CD4-positive, CD25-positive, alpha-beta regulatory T cell (primary cell): ENCODE measurements at regions not wholly inside any gene's neighbourhood (a gene's known extent, or its start where the extent isn't known, plus 50 kb on each side); places are given as distances from the start of the nearest gene placed in this dataset.

Experiments
- ATAC-seq, 2 donors: fragments of 150-1000 bp; cut with Tn5 transposase; one replicate each; pipeline ENCODE4 v1.10.0; 2021; ENCODE audit warnings: low read depth in 2 of 2, moderate number of reproducible peaks in 2 of 2, moderate library complexity in 1 of 2
- DNase-seq, 3 donors: peaks; one replicate each; pipeline versions ENCODE4 v3.0.0 to v3.0.0-alpha.2; 2012 to 2022; ENCODE audit warnings: mixed read lengths in 1 of 3
- H3K27ac ChIP-seq: one replicate; pipeline ENCODE4 v1.7.0; 2013; ENCODE audit warnings: mild to moderate bottlenecking, low read length; ENCODE audit not compliant: insufficient read depth, poor library complexity, severe bottlenecking
- H3K27me3 ChIP-seq: one replicate; pipeline ENCODE4 v1.7.0; 2013; ENCODE audit warnings: low read length; ENCODE audit not compliant: control insufficient read depth, insufficient read depth
- H3K36me3 ChIP-seq: one replicate; pipeline ENCODE4 v1.7.0; 2013; ENCODE audit warnings: mild to moderate bottlenecking, low read length, moderate library complexity; ENCODE audit not compliant: control insufficient read depth, insufficient read depth
- H3K4me1 ChIP-seq: 2 replicates; pipeline ENCODE4 v1.7.0; 2013; ENCODE audit warnings: mild to moderate bottlenecking, low read length; ENCODE audit not compliant: insufficient read depth, control insufficient read depth, poor library complexity, severe bottlenecking
- H3K4me3 ChIP-seq: one replicate; pipeline ENCODE4 v1.7.0; 2013; ENCODE audit warnings: low read depth, mild to moderate bottlenecking, low read length, moderate library complexity
- H3K9me3 ChIP-seq, 2 experiments: 1 replicate in 1 of 2; 2 replicates in 1 of 2; pipeline ENCODE4 v1.7.0; 2013; ENCODE audit warnings: low read length in 2 of 2, mild to moderate bottlenecking in 1 of 2, moderate library complexity in 1 of 2; ENCODE audit not compliant: control insufficient read depth in 2 of 2
- H3K27ac Mint-ChIP-seq, 3 donors: one replicate each; pipeline ENCODE4 v1.8.0; 2020 to 2022; ENCODE audit warnings: mild to moderate bottlenecking in 3 of 3, mixed read lengths in 3 of 3, moderate library complexity in 2 of 3
- H3K27me3 Mint-ChIP-seq: one replicate; pipeline ENCODE4 v1.8.0; 2022; ENCODE audit warnings: mild to moderate bottlenecking, mixed read lengths
- H3K36me3 Mint-ChIP-seq: one replicate; pipeline ENCODE4 v1.8.0; 2020; ENCODE audit warnings: mixed read lengths
- H3K4me1 Mint-ChIP-seq, 4 donors: one replicate each; pipeline ENCODE4 v1.8.0; 2020 to 2022; ENCODE audit warnings: mixed read lengths in 4 of 4, mild to moderate bottlenecking in 1 of 4
- H3K4me3 Mint-ChIP-seq, 4 donors: one replicate each; pipeline ENCODE4 v1.8.0; 2020 to 2022; ENCODE audit warnings: mild to moderate bottlenecking in 4 of 4, mixed read lengths in 4 of 4, moderate library complexity in 3 of 4
- H3K9me3 Mint-ChIP-seq, 7 donors: one replicate each; pipeline ENCODE4 v1.8.0; 2020 to 2022; ENCODE audit warnings: mixed read lengths in 7 of 7, mild to moderate bottlenecking in 3 of 7, moderate library complexity in 2 of 7

DNA sequence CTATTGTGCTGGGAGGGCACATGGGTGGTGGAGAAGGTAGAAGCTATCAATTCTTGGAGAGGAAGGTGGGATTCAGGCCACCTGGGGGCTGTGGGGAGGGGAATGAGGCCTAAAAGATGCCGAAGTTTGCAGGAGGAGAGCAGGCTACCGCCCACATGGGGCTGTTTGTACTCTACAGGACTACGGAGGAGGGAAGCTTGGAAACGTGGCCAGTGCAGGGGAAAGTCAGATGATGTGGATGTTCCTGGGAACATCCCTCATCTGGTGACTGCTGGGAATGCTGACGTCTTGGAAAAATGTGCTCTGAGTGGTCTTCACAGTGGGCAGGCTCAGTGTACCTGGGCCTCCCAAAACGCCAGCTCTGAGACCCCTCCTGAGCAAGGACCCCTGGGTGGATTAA, 78.5 kb downstream of the TNFAIP2 start:
- Histone ChIP-seq H3K36me3 (no peaks in the 10 kb centered on the region), H3K4me1 (no peaks in the 10 kb centered on the region), H3K4me3 (no peak overlapping the region), H3K27ac (no peak overlapping the region), H3K9me3 (peaks cover 17 to 18% of the 10 kb centered on the region in 2 experiments), H3K27me3 (no peaks in the 10 kb centered on the region)
- Mint-ChIP-seq H3K4me1 (no peaks in the 10 kb centered on the region), H3K4me3 (no peak overlapping the region), H3K27ac (no peak overlapping the region), H3K36me3 (peaks cover 5% of the 10 kb centered on the region), H3K27me3 (peaks cover 19% of the 10 kb centered on the region), H3K9me3 (peaks cover 0 to 18% (median 9%) of the 10 kb centered on the region in 7 donors)
- DNase-seq (no peak), ATAC-seq (no peak)

DNA sequence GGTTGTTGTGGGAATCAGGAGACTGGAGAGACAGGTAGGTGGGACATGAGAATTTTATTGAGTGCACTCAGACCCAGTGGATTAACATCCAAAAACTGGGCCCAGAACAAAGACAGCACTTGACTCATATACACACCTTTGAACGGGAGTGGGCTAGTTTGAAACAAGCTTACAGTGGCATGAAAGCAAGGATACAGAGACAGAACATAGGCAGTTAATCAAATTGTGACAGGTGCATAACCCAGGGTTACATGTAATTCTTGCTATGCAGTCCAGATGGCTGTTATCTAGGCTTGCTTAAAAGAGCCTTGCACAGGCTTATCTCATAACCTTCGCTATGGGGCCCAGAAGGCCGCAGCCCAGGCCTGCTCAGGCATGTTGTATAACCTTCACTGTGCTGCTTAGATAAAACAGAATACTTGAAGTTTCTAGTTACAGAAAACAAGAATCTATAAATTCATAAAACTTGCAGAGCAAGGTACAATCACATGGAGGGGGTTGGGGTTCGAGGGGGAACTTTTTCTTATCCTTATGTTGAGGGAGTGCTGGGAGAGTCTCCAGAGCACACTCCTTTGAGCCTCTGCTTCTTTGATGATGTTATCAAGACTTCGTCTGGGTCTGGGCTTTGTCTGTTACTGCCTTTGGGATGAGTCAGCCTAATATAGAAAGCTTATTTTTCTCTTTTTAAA, 81.7 kb downstream of the TNFAIP2 start:
- H3K4me3 ChIP-seq = no peak overlapping the region
- Mint-ChIP-seq H3K27ac (no peak overlapping the region), H3K36me3 (peaks cover 5% of the 10 kb centered on the region), H3K4me1 (no peaks in the 10 kb centered on the region), H3K9me3 (peaks cover 0 to 18% (median 9%) of the 10 kb centered on the region in 7 donors), H3K27me3 (peaks cover 33% of the 10 kb centered on the region), H3K4me3 (no peak overlapping the region)
- H3K27me3 ChIP-seq = peaks cover 6% of the 10 kb centered on the region
- DNase-seq (no peak), ATAC-seq (no peak)
- H3K36me3 ChIP-seq = no peaks in the 10 kb centered on the region
- peaks cover 17 to 18% of the 10 kb centered on the region in 2 experiments for H3K9me3 ChIP-seq
- H3K27ac ChIP-seq = no peak overlapping the region
- H3K4me1 ChIP-seq = no peaks in the 10 kb centered on the region

DNA sequence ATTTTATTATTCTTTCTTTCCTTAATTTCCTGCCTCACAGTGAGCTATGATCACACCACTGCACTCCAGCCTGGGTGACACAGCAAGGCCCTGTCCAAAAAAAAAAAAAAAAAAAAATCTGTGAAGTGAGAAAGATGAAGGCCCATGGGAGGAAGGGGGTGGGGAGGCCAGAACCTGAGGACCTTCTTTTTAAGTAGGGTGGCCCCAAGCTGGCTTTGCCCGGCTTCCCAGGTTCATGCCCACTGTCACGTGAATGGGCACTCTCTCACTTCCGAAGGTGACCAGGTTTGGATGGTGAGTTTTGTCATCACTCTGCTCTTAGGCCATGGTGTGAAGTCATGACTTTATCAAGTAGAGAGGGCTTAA, 82.3 kb downstream of the TNFAIP2 start:
- no peak overlapping the region for H3K4me3 Mint-ChIP-seq
- H3K27me3 Mint-ChIP-seq = peaks cover 37% of the 10 kb centered on the region
- no peak for ATAC-seq

DNA sequence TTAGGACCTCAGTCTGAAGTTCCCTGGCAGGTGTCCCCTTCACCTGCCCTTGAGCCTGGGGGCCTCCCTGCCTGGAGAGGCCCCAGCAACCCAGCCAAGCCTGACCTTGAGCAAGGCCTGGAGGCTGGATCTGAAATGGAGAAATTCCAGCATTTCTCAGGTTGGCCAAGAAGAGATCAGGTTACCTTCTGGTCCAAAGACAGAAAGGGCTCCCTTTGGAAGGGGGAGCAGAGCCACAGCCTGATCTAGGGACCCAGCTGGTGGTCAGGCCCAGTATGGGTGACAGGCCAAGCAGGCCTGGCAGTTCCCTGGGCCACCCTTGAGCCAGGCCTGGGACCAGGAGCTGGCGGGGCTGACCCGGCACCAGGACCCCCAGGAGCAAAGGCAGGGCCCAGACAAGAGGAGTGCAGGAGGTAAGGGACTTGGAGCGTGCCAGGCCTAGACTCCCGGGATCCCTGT, 82.8 kb downstream of the TNFAIP2 start:
- peaks cover 0 to 18% (median 9%) of the 10 kb centered on the region in 7 donors for H3K9me3 Mint-ChIP-seq
- no peak overlapping the region for H3K4me3 Mint-ChIP-seq

More for the DNA sequence above, 82.3 kb downstream of the TNFAIP2 start:
- Mint-ChIP-seq H3K4me1 (no peaks in the 10 kb centered on the region), H3K27ac (no peak overlapping the region), H3K36me3 (peaks cover 5% of the 10 kb centered on the region), H3K9me3 (peaks cover 0 to 18% (median 9%) of the 10 kb centered on the region in 7 donors)
- peaks cover 17 to 18% of the 10 kb centered on the region in 2 experiments for H3K9me3 ChIP-seq
- H3K27me3 ChIP-seq = peaks cover 6% of the 10 kb centered on the region
- no peaks in the 10 kb centered on the region for H3K36me3 ChIP-seq
- no peak for DNase-seq
- H3K27ac ChIP-seq = no peak overlapping the region
- no peak overlapping the region for H3K4me3 ChIP-seq
- H3K4me1 ChIP-seq = no peaks in the 10 kb centered on the region

DNA sequence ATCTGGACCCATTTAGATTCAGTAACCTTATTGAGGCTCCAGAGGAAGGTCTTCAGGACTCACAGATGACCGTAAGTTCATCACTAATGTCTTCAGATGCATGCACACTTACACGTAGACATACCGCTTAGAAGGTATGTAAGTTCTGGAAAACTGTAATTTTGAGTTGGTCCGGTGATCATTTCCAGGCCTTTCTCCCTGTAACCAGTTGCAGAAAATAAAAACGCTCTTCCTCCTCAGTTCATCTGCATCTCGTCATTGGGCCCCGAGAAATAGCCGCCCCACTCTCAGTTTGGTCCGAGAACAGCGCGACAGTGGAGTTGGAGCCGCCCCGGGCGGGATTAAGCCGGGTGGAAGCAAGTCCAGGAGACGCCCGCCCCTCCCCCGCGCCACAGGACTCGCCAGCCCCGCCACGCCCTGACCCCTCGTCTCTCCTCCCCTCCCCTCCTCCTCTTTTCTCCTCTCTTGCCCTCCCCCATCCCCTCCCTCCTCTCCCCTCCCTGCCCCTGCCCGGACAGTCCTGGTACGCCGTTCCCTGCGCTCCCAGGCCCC, 83.7 kb downstream of the TNFAIP2 start:
- no peak for DNase-seq
- H3K9me3 Mint-ChIP-seq = peaks cover 0 to 18% (median 6%) of the 10 kb centered on the region in 7 donors
- no peaks in the 10 kb centered on the region for H3K4me1 Mint-ChIP-seq
- no peak overlapping the region for H3K27ac Mint-ChIP-seq
- H3K36me3 Mint-ChIP-seq = peaks cover 5% of the 10 kb centered on the region
- H3K4me1 ChIP-seq = no peaks in the 10 kb centered on the region
- ATAC-seq = no peak
- H3K4me3 ChIP-seq = no peak overlapping the region
- H3K27me3 ChIP-seq = peaks cover 6% of the 10 kb centered on the region
- H3K4me3 Mint-ChIP-seq = no peak overlapping the region
- no peaks in the 10 kb centered on the region for H3K36me3 ChIP-seq
- H3K27me3 Mint-ChIP-seq = peaks cover 37% of the 10 kb centered on the region
- no peak overlapping the region for H3K27ac ChIP-seq
- peaks cover 17 to 18% of the 10 kb centered on the region in 2 experiments for H3K9me3 ChIP-seq

More for the DNA sequence above, 82.8 kb downstream of the TNFAIP2 start:
- peaks cover 6% of the 10 kb centered on the region for H3K27me3 ChIP-seq
- ATAC-seq (no peak), DNase-seq (no peak)
- H3K4me1 ChIP-seq = no peaks in the 10 kb centered on the region
- H3K36me3 ChIP-seq = no peaks in the 10 kb centered on the region
- no peak overlapping the region for H3K27ac Mint-ChIP-seq
- peaks cover 5% of the 10 kb centered on the region for H3K36me3 Mint-ChIP-seq
- H3K4me3 ChIP-seq = no peak overlapping the region
- H3K27ac ChIP-seq = no peak overlapping the region
- peaks cover 17 to 18% of the 10 kb centered on the region in 2 experiments for H3K9me3 ChIP-seq
- H3K4me1 Mint-ChIP-seq = no peaks in the 10 kb centered on the region
- H3K27me3 Mint-ChIP-seq = peaks cover 37% of the 10 kb centered on the region

DNA sequence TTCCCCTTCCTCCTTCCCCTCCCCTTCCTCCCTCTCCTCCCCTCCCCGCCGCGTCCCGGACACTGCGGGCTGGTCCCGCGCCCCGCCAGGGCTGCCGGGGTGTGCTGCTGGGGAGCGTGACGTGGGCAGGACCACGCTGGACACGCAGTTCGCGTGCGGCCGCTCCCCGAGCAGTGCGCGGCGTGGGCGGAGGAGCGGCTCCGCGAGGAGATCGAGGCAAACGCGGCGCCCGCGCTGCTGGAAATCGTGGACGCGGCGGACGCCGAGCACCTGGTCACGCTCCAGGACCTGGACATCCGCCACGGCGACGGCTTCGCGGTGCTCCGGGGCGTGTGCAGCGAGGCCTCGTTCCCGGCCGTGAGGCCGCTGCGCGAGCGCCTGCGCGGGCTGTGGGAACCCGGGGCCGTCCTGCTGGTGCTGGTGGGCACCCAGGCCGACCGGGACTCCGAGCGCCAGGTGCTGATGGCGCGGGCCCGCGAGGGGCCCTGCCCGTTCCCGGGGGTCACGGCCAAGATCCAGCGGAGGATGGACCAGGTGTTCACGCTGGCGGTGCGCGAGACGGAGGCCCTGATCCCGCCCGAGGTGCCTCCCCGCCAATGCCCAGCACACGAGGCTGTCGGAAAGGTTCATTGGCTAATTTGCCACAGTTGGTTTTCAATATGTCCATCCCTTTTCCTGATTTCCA, 84.3 kb downstream of the TNFAIP2 start:
- ATAC-seq (no peak), DNase-seq (no peak)
- peaks cover 6% of the 10 kb centered on the region for H3K27me3 ChIP-seq
- H3K4me3 ChIP-seq = no peak overlapping the region
- no peaks in the 10 kb centered on the region for H3K36me3 ChIP-seq
- H3K27ac Mint-ChIP-seq = no peak overlapping the region
- H3K4me3 Mint-ChIP-seq = no peak overlapping the region
- H3K27ac ChIP-seq = no peak overlapping the region
- no peaks in the 10 kb centered on the region for H3K4me1 Mint-ChIP-seq
- H3K4me1 ChIP-seq = no peaks in the 10 kb centered on the region
- H3K27me3 Mint-ChIP-seq = peaks cover 37% of the 10 kb centered on the region
- peaks cover 0 to 16% (median 4%) of the 10 kb centered on the region in 7 donors for H3K9me3 Mint-ChIP-seq
- H3K36me3 Mint-ChIP-seq = peaks cover 5% of the 10 kb centered on the region
- H3K9me3 ChIP-seq = peaks cover 17 to 18% of the 10 kb centered on the region in 2 experiments

DNA sequence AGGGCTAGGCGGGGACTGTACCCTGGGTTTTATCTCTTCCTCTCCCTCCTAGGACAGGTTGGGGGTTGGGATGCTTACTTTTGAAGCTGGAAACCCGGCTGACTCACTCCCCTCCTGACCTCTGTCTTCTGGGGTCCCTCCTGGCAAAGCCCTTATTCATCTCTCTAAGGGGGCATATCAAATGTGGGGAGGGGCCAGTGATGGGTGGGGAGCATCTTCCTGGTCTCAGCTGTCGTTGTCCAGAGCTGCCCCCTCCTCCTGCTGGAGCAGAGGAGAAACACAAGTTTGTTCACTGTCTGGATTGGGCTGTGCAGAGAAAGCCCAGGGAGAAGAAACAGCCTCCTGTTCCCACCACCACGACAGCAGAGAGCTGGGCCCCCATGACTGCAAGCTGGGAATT, 85.8 kb downstream of the TNFAIP2 start:
- Histone ChIP-seq H3K36me3 (no peaks in the 10 kb centered on the region), H3K4me3 (no peak overlapping the region), H3K27me3 (peaks cover 6% of the 10 kb centered on the region), H3K9me3 (peaks cover 12% of the 10 kb centered on the region in 2 experiments), H3K4me1 (no peaks in the 10 kb centered on the region), H3K27ac (no peak overlapping the region)
- H3K4me3 Mint-ChIP-seq = no peak overlapping the region
- no peak for ATAC-seq
- H3K27me3 Mint-ChIP-seq = peaks cover 37% of the 10 kb centered on the region
- H3K36me3 Mint-ChIP-seq = peaks cover 1% of the 10 kb centered on the region
- no peaks in the 10 kb centered on the region for H3K4me1 Mint-ChIP-seq
- DNase-seq = no peak
- no peak overlapping the region for H3K27ac Mint-ChIP-seq
- peaks cover 0 to 12% (median 5%) of the 10 kb centered on the region in 7 donors for H3K9me3 Mint-ChIP-seq
